ENCODE measurements at regions not wholly inside any gene's neighbourhood (a gene's known extent, or its start where the extent isn't known, plus 50 kb on each side); places are given as distances from the start of the nearest gene placed in this dataset.
A peak's percentile ranks its signal among the peaks of the same experiment; 100 is the strongest.

GRCh38 chr2:24420373-24420772 lies 60.0 kb upstream of the ITSN2 start:
- FAIRE-seq (no peak), DNase-seq (ENCODE audit: insufficient read length) (no peak)
- no peak for TF ChIP-seq POLR2AphosphoS5 (IDR thresholded peaks at IDR 0.05; ENCODE audit: low read depth, low read length)
- TF ChIP-seq TAF1 (IDR thresholded peaks at IDR 0.05; ENCODE audit: borderline replicate concordance, low read depth, low read length): no peak
- TF ChIP-seq POLR2A (IDR thresholded peaks at IDR 0.05; ENCODE audit: low read depth, low read length): no peak

- FAIRE-seq: peak; percentile 9
- DNase-seq (ENCODE audit: insufficient read length): no peak
- TF ChIP-seq POLR2AphosphoS5 (IDR thresholded peaks at IDR 0.05; ENCODE audit: low read depth, low read length) (no peak), POLR2A (IDR thresholded peaks at IDR 0.05; ENCODE audit: low read depth, low read length) (no peak), TAF1 (IDR thresholded peaks at IDR 0.05; ENCODE audit: borderline replicate concordance, low read depth, low read length) (no peak)
Measured at GRCh38 chr2:24418166-24418841, 58.0 kb upstream of the ITSN2 start.

- FAIRE-seq (no peak), DNase-seq (ENCODE audit: insufficient read length) (no peak)
- TF ChIP-seq POLR2AphosphoS5 (IDR thresholded peaks at IDR 0.05; ENCODE audit: low read depth, low read length): no peak
- no peak for TF ChIP-seq POLR2A (IDR thresholded peaks at IDR 0.05; ENCODE audit: low read depth, low read length)
- TF ChIP-seq TAF1 (IDR thresholded peaks at IDR 0.05; ENCODE audit: borderline replicate concordance, low read depth, low read length): no peak
Measured at GRCh38 chr2:24412812-24413211, 52.5 kb upstream of the ITSN2 start.

- no peak for FAIRE-seq
- TF ChIP-seq POLR2A (IDR thresholded peaks at IDR 0.05; ENCODE audit: low read depth, low read length) (no peak), TAF1 (IDR thresholded peaks at IDR 0.05; ENCODE audit: borderline replicate concordance, low read depth, low read length) (no peak), POLR2AphosphoS5 (IDR thresholded peaks at IDR 0.05; ENCODE audit: low read depth, low read length) (no peak)
- no peak for DNase-seq (ENCODE audit: insufficient read length)
Measured at GRCh38 chr2:24411488-24412151, 51.3 kb upstream of the ITSN2 start.

GRCh38 chr2:24410976-24411375 lies 50.6 kb upstream of the ITSN2 start:
- no peak for TF ChIP-seq POLR2A (IDR thresholded peaks at IDR 0.05; ENCODE audit: low read depth, low read length)
- TF ChIP-seq TAF1 (IDR thresholded peaks at IDR 0.05; ENCODE audit: borderline replicate concordance, low read depth, low read length): no peak
- no peak for TF ChIP-seq POLR2AphosphoS5 (IDR thresholded peaks at IDR 0.05; ENCODE audit: low read depth, low read length)
- DNase-seq (ENCODE audit: insufficient read length) (no peak), FAIRE-seq (no peak)

- FAIRE-seq (peak; percentile 78), DNase-seq (ENCODE audit: insufficient read length) (peak; percentile 38)
- no peak for TF ChIP-seq TAF1 (IDR thresholded peaks at IDR 0.05; ENCODE audit: borderline replicate concordance, low read depth, low read length)
- TF ChIP-seq POLR2A (IDR thresholded peaks at IDR 0.05; ENCODE audit: low read depth, low read length): no peak
- no peak for TF ChIP-seq POLR2AphosphoS5 (IDR thresholded peaks at IDR 0.05; ENCODE audit: low read depth, low read length)
Measured at GRCh38 chr2:24409700-24410556, 49.6 kb upstream of the ITSN2 start.

Data from GM12892 (cell line).